ENCODE measurements at regions not wholly inside any gene's neighbourhood (a gene's known extent, or its start where the extent isn't known, plus 50 kb on each side); places are given as distances from the start of the nearest gene placed in this dataset.

- Histone ChIP-seq H3K79me2 (ENCODE audit: insufficient read depth, low read length) (no peaks in the 10 kb centered on the region), H3K36me3 (ENCODE audit: control insufficient read depth in 1 of 2, insufficient read depth in 2 of 2, low read length in 2 of 2) (no peaks in the 10 kb centered on the region), H2AFZ (ENCODE audit: low read depth, low read length, poor library complexity, severe bottlenecking) (no peak overlapping the region), H3K4me2 (ENCODE audit: low read length) (no peak overlapping the region), H3K9me2 (ENCODE audit: insufficient read depth) (no peaks in the 10 kb centered on the region), H4K20me1 (ENCODE audit: insufficient read depth) (no peaks in the 10 kb centered on the region; the same call in 1 of the 2 replicates), H3K27me3 (ENCODE audit: insufficient read depth, low read length) (no peaks in the 10 kb centered on the region), H3K4me1 (ENCODE audit: control insufficient read depth in 1 of 2, insufficient read depth in 2 of 2, low read length in 2 of 2) (no peaks in the 10 kb centered on the region), H3K27ac (ENCODE audit: low read depth, low read length) (no peak overlapping the region), H3K9ac (ENCODE audit: low read length) (no peak overlapping the region), H3K9me3 (ENCODE audit: control insufficient read depth in 1 of 2, insufficient read depth in 1 of 2, low read depth in 1 of 2, low read length in 2 of 2) (no peaks in the 10 kb centered on the region; a peak in 1 of 4 replicates), H3K4me3 (replicated peaks in 1 of 2; ENCODE audit: low read depth in 1 of 2, low read length in 2 of 2) (no peak overlapping the region)
- ChIA-PET POLR2A (no interaction called here), CTCF (no interaction called here), RAD21 (ENCODE audit: low non-redundant PET in 1 of 2, low total read pairs in 2 of 2, uncharacterized antibody in 2 of 2, unreplicated experiment in 2 of 2) (no interaction called here)
- ATAC-seq (no peak), DNase-seq (ENCODE audit: low read depth, low spot score) (no peak)
- TF ChIP-seq ZBTB33 (IDR thresholded peaks at IDR 0.05; ENCODE audit: extremely low read depth, insufficient replicate concordance, low read length) (no peak), SP1 (IDR thresholded peaks at IDR 0.05; ENCODE audit: low read depth) (no peak), ZNF274 (IDR thresholded peaks at IDR 0.05; ENCODE audit: low read depth, low read length) (no peak), SIN3A (IDR thresholded peaks at IDR 0.05; ENCODE audit: low read depth) (no peak), EZH2phosphoT487 (IDR thresholded peaks at IDR 0.05; ENCODE audit: borderline replicate concordance) (no peak), ATF3 (IDR thresholded peaks at IDR 0.05) (no peak), EGR1 (IDR thresholded peaks at IDR 0.05; ENCODE audit: low read depth) (no peak), REST (IDR thresholded peaks at IDR 0.05; ENCODE audit: low read depth) (no peak), SRF (IDR thresholded peaks at IDR 0.05; ENCODE audit: low read depth) (no peak), CTCF (IDR thresholded peaks at IDR 0.05 in 2 of 3, conservative IDR thresholded peaks at IDR 0.05 in 1 of 3; ENCODE audit: borderline replicate concordance in 1 of 3, insufficient read depth in 1 of 3, low read depth in 2 of 3, low read length in 2 of 3) (no peak), YY1 (IDR thresholded peaks at IDR 0.05; ENCODE audit: extremely low read depth, insufficient replicate concordance, low read depth, low read length) (no peak), POLR2AphosphoS5 (IDR thresholded peaks at IDR 0.05; ENCODE audit: low read depth, low read length) (no peak), TCF7L2 (IDR thresholded peaks at IDR 0.05; ENCODE audit: borderline replicate concordance, extremely low read depth, insufficient read depth, insufficient read length) (no peak), JUND (IDR thresholded peaks at IDR 0.05) (no peak), RAD21 (IDR thresholded peaks at IDR 0.05; ENCODE audit: low read depth) (no peak), CBX3 (IDR thresholded peaks at IDR 0.05; ENCODE audit: low read depth) (no peak), ZFX (IDR thresholded peaks at IDR 0.05) (no peak)
- intact Hi-C loops (cut with micrococcal nuclease): no loop called here
- BruUV-seq (replicated peaks): no TSS peak
These were observed 730.6 kb upstream of the NRSN1 start for GRCh38 chr6:23395381-23395780.
